ENCODE measurements at regions not wholly inside any gene's neighbourhood (a gene's known extent, or its start where the extent isn't known, plus 50 kb on each side); places are given as distances from the start of the nearest gene placed in this dataset.

GRCh38 chr5:15124461-15124860, 252.9 kb upstream of the ANKH start:
- H3K36me3 ChIP-seq = no peaks in the 10 kb centered on the region
- H3K4me3 ChIP-seq (ENCODE audit: low read depth, low read length) = no peak overlapping the region
- DNase-seq = no peak
- TF ChIP-seq CTCF (IDR thresholded peaks at IDR 0.05; ENCODE audit: low read depth, low read length) = no peak
- no peaks in the 10 kb centered on the region for H3K9me3 ChIP-seq
- no peaks in the 10 kb centered on the region for H3K4me1 ChIP-seq
- 0 out of 2 replicates have a peak, but pooled peaks cover 4% of the 10 kb centered on the region for H3K27me3 ChIP-seq

- no peaks in the 10 kb centered on the region for H3K4me1 ChIP-seq
- H3K27me3 ChIP-seq = peaks cover 24% of the 10 kb centered on the region
- DNase-seq = no peak
- H3K9me3 ChIP-seq = no peaks in the 10 kb centered on the region
- no peak overlapping the region for H3K4me3 ChIP-seq (ENCODE audit: low read depth, low read length)
- TF ChIP-seq CTCF (IDR thresholded peaks at IDR 0.05; ENCODE audit: low read depth, low read length) = no peak
- no peaks in the 10 kb centered on the region for H3K36me3 ChIP-seq
Observed at GRCh38 chr5:15117688-15118087, 246.1 kb upstream of the ANKH start.

GRCh38 chr5:15116996-15117395, 245.4 kb upstream of the ANKH start:
- TF ChIP-seq CTCF (IDR thresholded peaks at IDR 0.05; ENCODE audit: low read depth, low read length) = no peak
- no peak for DNase-seq
- Histone ChIP-seq H3K27me3 (peaks cover 25% of the 10 kb centered on the region), H3K4me1 (no peaks in the 10 kb centered on the region), H3K9me3 (no peaks in the 10 kb centered on the region), H3K36me3 (no peaks in the 10 kb centered on the region), H3K4me3 (ENCODE audit: low read depth, low read length) (no peak overlapping the region)

- Histone ChIP-seq H3K27me3 (peaks cover 11% of the 10 kb centered on the region), H3K4me1 (no peaks in the 10 kb centered on the region), H3K36me3 (no peaks in the 10 kb centered on the region), H3K9me3 (no peaks in the 10 kb centered on the region), H3K4me3 (ENCODE audit: low read depth, low read length) (no peak overlapping the region)
- no peak for DNase-seq
- no peak for TF ChIP-seq CTCF (IDR thresholded peaks at IDR 0.05; ENCODE audit: low read depth, low read length)
Observed at GRCh38 chr5:15106530-15107283, 235.1 kb upstream of the ANKH start.

GRCh38 chr5:15105799-15106393, 234.3 kb upstream of the ANKH start:
- no peaks in the 10 kb centered on the region for H3K36me3 ChIP-seq
- TF ChIP-seq CTCF (IDR thresholded peaks at IDR 0.05; ENCODE audit: low read depth, low read length) = peak; percentile 93
- H3K27me3 ChIP-seq = peaks cover 11% of the 10 kb centered on the region
- no peaks in the 10 kb centered on the region for H3K9me3 ChIP-seq
- peak; percentile 60 for DNase-seq
- no peaks in the 10 kb centered on the region for H3K4me1 ChIP-seq
- H3K4me3 ChIP-seq (ENCODE audit: low read depth, low read length) = no peak overlapping the region

GRCh38 chr5:15103864-15104263, 232.3 kb upstream of the ANKH start:
- TF ChIP-seq CTCF (IDR thresholded peaks at IDR 0.05; ENCODE audit: low read depth, low read length) = no peak
- Histone ChIP-seq H3K4me1 (no peaks in the 10 kb centered on the region), H3K9me3 (no peaks in the 10 kb centered on the region), H3K27me3 (peaks cover 14% of the 10 kb centered on the region), H3K36me3 (no peaks in the 10 kb centered on the region), H3K4me3 (ENCODE audit: low read depth, low read length) (no peak overlapping the region)
- no peak for DNase-seq

Measured in BE2C (cell line).